Prostate gland (tissue), 2 donors: ENCODE measurements at regions not wholly inside any gene's neighbourhood (a gene's known extent, or its start where the extent isn't known, plus 50 kb on each side); places are given as distances from the start of the nearest gene placed in this dataset.

ENCODE experiments used
- DNase-seq: peaks from one replicate; pipeline ENCODE4 v3.0.0-alpha.2; 2019; ENCODE audit warnings: low spot score
- H3K27ac ChIP-seq, 2 donors: fragments of 200-600 bp; sonication (generic); 2 replicates each; pipeline ENCODE4 v1.5.1; 2017 to 2019
- H3K27me3 ChIP-seq: fragments of 200-600 bp; sonication (generic); replicated peaks from 2 replicates; pipeline ENCODE4 v1.5.1; 2019; ENCODE audit not compliant: insufficient read depth
- H3K36me3 ChIP-seq, 2 donors: fragments of 200-600 bp; sonication (generic); 1 replicate in 1 of 2; 2 replicates in 1 of 2; pipeline versions ENCODE4 v1.5.1 to v1.8.1; 2017 to 2019
- H3K4me1 ChIP-seq: fragments of 200-600 bp; sonication (generic); replicated peaks from 2 replicates; pipeline ENCODE4 v1.5.1; 2019
- H3K4me3 ChIP-seq, 2 donors: fragments of 200-600 bp; sonication (generic); 2 replicates each; pipeline ENCODE4 v1.5.1; 2017 to 2019
- H3K9me3 ChIP-seq: fragments of 200-600 bp; sonication (generic); 2 replicates; pipeline ENCODE4 v1.5.1; 2017
- POLR2A ChIP-seq: fragments of 450-650 bp; IDR thresholded peaks from one replicate; pipeline ENCODE4 v1.6.1; 2016; ENCODE audit warnings: antibody characterized with exemption, mild to moderate bottlenecking
- POLR2AphosphoS5 ChIP-seq: sonication (generic); formaldehyde crosslinking; IDR thresholded peaks from one replicate; pipeline ENCODE4 v1.6.1; 2017; ENCODE audit warnings: antibody characterized with exemption
- WGBS: methylation state at CpG from one replicate; pipeline ENCODE4 v1.1.5; 2018; 5-methylcytosine and 5-hydroxymethylcytosine counted together
- intact Hi-C: fragments of 100-400 bp; cut with DNase I; formaldehyde crosslinking; loops from one replicate; pipeline ENCODE4 v1.14.2; 2022
- TF ChIP-seq, protein P1 (sequence below), 4 experiments: fragments of 200-600 bp in 2 of 4; fragments of 450-650 bp in 2 of 4; sonication (generic) in 2 of 4; IDR thresholded peaks; 1 replicate in 3 of 4; 2 replicates in 1 of 4; pipeline ENCODE4 v1.5.1; 2016 to 2019; ENCODE audit warnings: antibody characterized with exemption in 4 of 4, mild to moderate bottlenecking in 2 of 4, moderate library complexity in 2 of 4

DNA sequence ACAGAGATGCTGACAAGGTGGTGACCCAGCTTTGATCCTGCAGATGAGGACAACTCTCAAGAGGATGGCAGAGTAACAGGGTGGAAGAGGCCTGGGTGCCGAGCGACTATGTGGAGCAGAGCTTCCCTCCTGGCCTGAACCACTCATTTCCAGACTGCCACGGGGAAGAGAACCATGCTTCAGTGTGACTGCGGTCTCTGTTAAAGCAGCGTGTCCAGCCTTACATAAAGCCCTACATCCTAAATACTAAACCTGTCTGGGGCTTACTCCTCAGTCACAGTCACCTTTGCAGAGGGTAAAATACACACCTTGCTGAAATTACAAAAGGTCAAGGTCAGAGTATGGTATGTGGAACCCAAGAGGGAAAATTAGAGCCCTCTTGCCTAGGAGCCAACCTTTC lies 312.9 kb downstream of the CDC5L start:
- H3K36me3 ChIP-seq, result no peaks in the 10 kb centered on the region
- no peaks in the 10 kb centered on the region for H3K27me3 ChIP-seq
- no peak overlapping the region for H3K4me3 ChIP-seq
- no peaks in the 10 kb centered on the region for H3K9me3 ChIP-seq
- 93% methylated on average over 5 of the region's 5 CpGs for WGBS
- intact Hi-C loops, result no loop called here
- no peak for DNase-seq
- H3K27ac ChIP-seq, result no peak overlapping the region
- TF ChIP-seq, protein P1, sequence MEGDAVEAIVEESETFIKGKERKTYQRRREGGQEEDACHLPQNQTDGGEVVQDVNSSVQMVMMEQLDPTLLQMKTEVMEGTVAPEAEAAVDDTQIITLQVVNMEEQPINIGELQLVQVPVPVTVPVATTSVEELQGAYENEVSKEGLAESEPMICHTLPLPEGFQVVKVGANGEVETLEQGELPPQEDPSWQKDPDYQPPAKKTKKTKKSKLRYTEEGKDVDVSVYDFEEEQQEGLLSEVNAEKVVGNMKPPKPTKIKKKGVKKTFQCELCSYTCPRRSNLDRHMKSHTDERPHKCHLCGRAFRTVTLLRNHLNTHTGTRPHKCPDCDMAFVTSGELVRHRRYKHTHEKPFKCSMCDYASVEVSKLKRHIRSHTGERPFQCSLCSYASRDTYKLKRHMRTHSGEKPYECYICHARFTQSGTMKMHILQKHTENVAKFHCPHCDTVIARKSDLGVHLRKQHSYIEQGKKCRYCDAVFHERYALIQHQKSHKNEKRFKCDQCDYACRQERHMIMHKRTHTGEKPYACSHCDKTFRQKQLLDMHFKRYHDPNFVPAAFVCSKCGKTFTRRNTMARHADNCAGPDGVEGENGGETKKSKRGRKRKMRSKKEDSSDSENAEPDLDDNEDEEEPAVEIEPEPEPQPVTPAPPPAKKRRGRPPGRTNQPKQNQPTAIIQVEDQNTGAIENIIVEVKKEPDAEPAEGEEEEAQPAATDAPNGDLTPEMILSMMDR (IDR thresholded peaks at IDR 0.05), result no peak
- TF ChIP-seq POLR2A (no peak), POLR2AphosphoS5 (no peak)
- no peaks in the 10 kb centered on the region for H3K4me1 ChIP-seq

DNA sequence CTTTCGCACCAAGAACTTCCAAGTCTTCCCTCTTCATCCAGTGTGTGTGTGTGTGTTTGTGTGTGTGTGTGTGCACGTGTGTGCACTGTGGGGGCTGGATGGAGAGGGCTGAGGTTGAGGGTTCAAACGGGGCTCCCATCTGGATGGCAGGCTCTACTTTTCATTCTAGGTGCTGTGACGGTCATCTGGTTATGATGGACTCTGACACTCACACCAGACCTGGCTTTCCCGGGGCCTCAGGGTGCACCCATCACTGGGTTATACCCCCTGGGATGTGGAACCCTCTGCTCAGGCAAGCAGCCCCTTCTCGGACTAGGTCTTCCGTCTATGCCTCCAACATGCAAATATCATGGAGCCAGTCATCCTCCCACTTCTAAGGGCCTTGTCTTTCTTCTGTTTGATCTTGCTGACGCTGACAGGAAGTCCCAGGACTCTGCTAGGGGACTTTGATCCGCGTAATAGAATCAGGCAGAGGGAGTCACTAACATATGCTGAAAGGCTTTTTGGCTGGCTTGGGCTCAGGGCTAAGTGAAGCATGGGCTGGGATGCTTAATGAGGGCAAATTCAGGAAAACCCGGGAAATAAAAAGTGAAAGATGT lies 313.6 kb downstream of the CDC5L start:
- 80% methylated on average over 11 of the region's 11 CpGs for WGBS
- H3K4me3 ChIP-seq, result no peak overlapping the region
- H3K9me3 ChIP-seq, result no peaks in the 10 kb centered on the region
- H3K4me1 ChIP-seq, result no peaks in the 10 kb centered on the region
- H3K36me3 ChIP-seq, result no peaks in the 10 kb centered on the region
- intact Hi-C loops, result no loop called here
- DNase-seq, result no peak
- no peaks in the 10 kb centered on the region for H3K27me3 ChIP-seq
- H3K27ac ChIP-seq, result no peak overlapping the region
- TF ChIP-seq POLR2AphosphoS5 (no peak), POLR2A (no peak)
- TF ChIP-seq, protein P1 (IDR thresholded peaks at IDR 0.05), result no peak

DNA sequence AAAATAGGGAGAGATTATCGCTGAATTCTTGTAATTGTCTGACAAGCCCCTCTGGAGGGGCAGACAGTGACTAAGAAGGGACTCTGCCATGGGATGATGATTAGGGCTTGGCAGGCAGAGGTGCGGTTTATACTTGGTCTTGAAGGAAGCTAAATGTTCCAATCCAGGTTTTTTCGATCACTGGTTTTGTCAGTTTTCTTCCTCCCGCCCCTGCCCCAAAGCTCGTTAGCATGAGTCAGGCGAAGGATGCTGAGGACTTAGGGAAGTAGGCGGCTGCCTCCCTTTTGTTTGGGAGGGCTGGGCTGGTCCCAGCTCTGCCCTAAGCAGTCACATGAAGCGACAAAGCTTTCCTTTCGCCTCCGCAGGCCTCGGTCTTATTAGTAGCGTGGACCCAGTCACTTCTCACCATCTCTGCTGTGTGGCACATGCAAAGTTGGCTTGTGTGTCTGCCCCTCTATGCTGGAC lies 314.2 kb downstream of the CDC5L start:
- Histone ChIP-seq H3K27me3 (no peaks in the 10 kb centered on the region), H3K4me1 (no peaks in the 10 kb centered on the region), H3K9me3 (no peaks in the 10 kb centered on the region), H3K4me3 (no peak overlapping the region), H3K36me3 (no peaks in the 10 kb centered on the region), H3K27ac (no peak overlapping the region)
- DNase-seq, result no peak
- WGBS, result 92% methylated on average over 12 of the region's 12 CpGs
- TF ChIP-seq POLR2A (no peak), POLR2AphosphoS5 (no peak)
- TF ChIP-seq, protein P1 (IDR thresholded peaks at IDR 0.05), result no peak
- intact Hi-C loops, result no loop called here

DNA sequence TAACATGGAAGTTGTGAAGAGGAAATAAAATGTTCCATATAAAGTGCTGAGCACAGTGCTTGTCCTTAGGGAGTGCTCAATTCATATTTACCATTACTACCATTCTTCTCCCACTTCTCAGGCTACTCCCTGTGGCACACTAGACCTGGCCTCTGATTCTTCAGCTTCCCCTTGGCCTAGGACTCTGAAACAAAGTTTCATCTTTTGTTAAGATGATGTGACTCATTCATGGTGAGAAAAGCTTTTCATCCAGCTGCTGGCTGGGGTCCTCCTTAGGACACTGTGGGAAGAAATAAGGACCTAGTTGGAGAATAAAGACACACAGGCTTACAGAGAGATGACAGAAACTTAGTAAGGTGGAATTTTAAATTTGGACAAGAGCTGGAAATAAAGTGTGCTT lies 314.8 kb downstream of the CDC5L start:
- H3K4me3 ChIP-seq, result no peak overlapping the region
- H3K4me1 ChIP-seq, result no peaks in the 10 kb centered on the region
- no peak overlapping the region for H3K27ac ChIP-seq
- TF ChIP-seq POLR2AphosphoS5 (no peak), POLR2A (no peak)
- TF ChIP-seq, protein P1 (IDR thresholded peaks at IDR 0.05), result no peak
- intact Hi-C loops, result no loop called here
- H3K36me3 ChIP-seq, result no peaks in the 10 kb centered on the region
- H3K27me3 ChIP-seq, result no peaks in the 10 kb centered on the region
- H3K9me3 ChIP-seq, result no peaks in the 10 kb centered on the region
- no peak for DNase-seq
